ENCODE measurements at regions not wholly inside any gene's neighbourhood (a gene's known extent, or its start where the extent isn't known, plus 50 kb on each side); places are given as distances from the start of the nearest gene placed in this dataset.

GRCh38 chr21:22231013-22231412, 1232.8 kb downstream of the NCAM2 start:
- Histone ChIP-seq H3K9me2 (replicated peaks; ENCODE audit: insufficient read depth, low read length) (no peaks in the 10 kb centered on the region), H3K4me2 (ENCODE audit: low read depth, low read length, poor library complexity, severe bottlenecking) (no peak overlapping the region), H2AFZ (ENCODE audit: low read depth, low read length, severe bottlenecking) (no peak overlapping the region), H3F3A (ENCODE audit: insufficient read depth) (0 out of 2 replicates have a peak, but pooled peaks cover 2% of the 10 kb centered on the region), H3K36me3 (ENCODE audit: low read length) (peaks cover 1% of the 10 kb centered on the region; the same call in 1 of the 2 replicates), H3K4me3 (ENCODE audit: insufficient read depth, low read length, poor library complexity, severe bottlenecking) (no peak overlapping the region), H3K9me3 (ENCODE audit: insufficient read depth, low read length) (no peaks in the 10 kb centered on the region), H3K27me3 (ENCODE audit: low read length) (no peaks in the 10 kb centered on the region), H3K27ac (ENCODE audit: low read depth, low read length) (no peak overlapping the region), H3K9ac (ENCODE audit: low read length) (no peak overlapping the region), H4K20me1 (ENCODE audit: low read depth, low read length) (no peaks in the 10 kb centered on the region), H3K79me2 (ENCODE audit: insufficient read depth, low read length) (no peaks in the 10 kb centered on the region)
- TF ChIP-seq CTCF (IDR thresholded peaks at IDR 0.05; ENCODE audit: insufficient read depth, low read length, poor library complexity, severe bottlenecking) (no peak), EZH2phosphoT487 (conservative IDR thresholded peaks at IDR 0.05; ENCODE audit: low read length) (no peak)

DNA sequence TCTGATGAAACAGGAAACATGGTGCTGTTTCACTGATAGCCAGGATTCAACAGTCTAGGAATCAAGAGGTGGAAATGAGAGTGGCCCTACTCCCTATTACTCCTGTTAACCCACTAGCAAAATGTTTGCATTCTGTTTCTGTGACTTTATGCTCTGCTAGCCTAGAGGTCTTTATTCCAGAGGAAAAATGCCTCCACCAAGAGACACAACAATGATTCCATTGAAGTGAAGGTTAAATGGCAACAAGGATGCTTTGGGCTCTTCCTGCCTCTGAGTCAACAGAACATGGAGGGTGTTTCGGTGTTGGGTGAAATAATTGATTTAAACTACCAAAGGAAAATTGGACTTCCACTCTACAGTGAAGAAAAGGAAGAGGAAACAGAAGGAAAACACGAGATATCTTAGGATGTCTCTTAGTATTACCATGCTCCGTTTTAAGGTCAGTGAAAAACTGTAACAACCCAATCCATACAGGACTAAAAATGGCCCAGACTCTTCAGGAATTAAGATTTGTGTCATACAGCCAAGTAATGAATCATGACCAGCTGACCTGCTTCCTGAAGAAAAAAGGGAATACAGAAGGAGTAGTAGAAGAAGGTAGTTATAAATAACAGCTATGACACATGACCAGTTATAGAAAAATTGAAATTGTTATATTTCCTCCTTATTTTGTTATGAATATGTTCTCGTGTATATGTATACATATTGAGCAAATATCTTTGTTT, 1237.8 kb downstream of the NCAM2 start:
- TF ChIP-seq EZH2phosphoT487 (conservative IDR thresholded peaks at IDR 0.05; ENCODE audit: low read length) (no peak), CTCF (IDR thresholded peaks at IDR 0.05; ENCODE audit: insufficient read depth, low read length, poor library complexity, severe bottlenecking) (no peak)
- Histone ChIP-seq H3K4me3 (ENCODE audit: insufficient read depth, low read length, poor library complexity, severe bottlenecking) (no peak overlapping the region), H3F3A (ENCODE audit: insufficient read depth) (no peaks in the 10 kb centered on the region), H3K9me3 (ENCODE audit: insufficient read depth, low read length) (peaks cover 12% of the 10 kb centered on the region; the same call in 1 of the 2 replicates), H3K27me3 (ENCODE audit: low read length) (no peaks in the 10 kb centered on the region), H3K36me3 (ENCODE audit: low read length) (peaks cover 9% of the 10 kb centered on the region), H3K9me2 (replicated peaks; ENCODE audit: insufficient read depth, low read length) (no peaks in the 10 kb centered on the region), H3K79me2 (ENCODE audit: insufficient read depth, low read length) (no peaks in the 10 kb centered on the region), H4K20me1 (ENCODE audit: low read depth, low read length) (no peaks in the 10 kb centered on the region), H3K9ac (ENCODE audit: low read length) (no peak overlapping the region), H2AFZ (ENCODE audit: low read depth, low read length, severe bottlenecking) (no peak overlapping the region), H3K4me2 (ENCODE audit: low read depth, low read length, poor library complexity, severe bottlenecking) (no peak overlapping the region), H3K27ac (ENCODE audit: low read depth, low read length) (no peak overlapping the region)

DNA sequence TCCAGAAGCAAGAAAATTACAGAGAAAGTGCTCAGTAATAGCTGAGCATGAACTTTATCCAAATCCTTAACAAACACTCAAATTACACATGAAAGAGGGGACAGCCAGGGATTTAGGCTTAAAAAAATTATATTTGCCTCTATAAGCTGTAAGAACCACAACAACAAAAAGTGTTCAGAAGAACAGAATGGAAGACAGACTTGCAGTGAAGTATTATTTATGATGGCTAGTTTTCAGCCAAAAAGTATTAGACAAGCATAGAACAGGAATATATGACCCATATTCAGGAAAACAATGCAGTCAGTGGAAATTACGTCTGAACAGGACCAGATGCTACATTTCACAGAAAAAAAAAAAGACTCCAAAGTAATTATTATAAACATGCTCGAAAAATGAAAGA, 1246.3 kb downstream of the NCAM2 start:
- H3K4me2 ChIP-seq (ENCODE audit: low read depth, low read length, poor library complexity, severe bottlenecking) = no peak overlapping the region
- no peak overlapping the region for H3K4me3 ChIP-seq (ENCODE audit: insufficient read depth, low read length, poor library complexity, severe bottlenecking)
- no peaks in the 10 kb centered on the region for H3K79me2 ChIP-seq (ENCODE audit: insufficient read depth, low read length)
- no peaks in the 10 kb centered on the region for H3K9me3 ChIP-seq (ENCODE audit: insufficient read depth, low read length)
- no peak overlapping the region for H3K9ac ChIP-seq (ENCODE audit: low read length)
- H3F3A ChIP-seq (ENCODE audit: insufficient read depth) = 0 out of 2 replicates have a peak, but pooled peaks cover 7% of the 10 kb centered on the region
- H3K9me2 ChIP-seq (replicated peaks; ENCODE audit: insufficient read depth, low read length) = no peaks in the 10 kb centered on the region
- H3K36me3 ChIP-seq (ENCODE audit: low read length) = peaks cover 4% of the 10 kb centered on the region
- no peaks in the 10 kb centered on the region for H4K20me1 ChIP-seq (ENCODE audit: low read depth, low read length)
- no peaks in the 10 kb centered on the region for H3K27me3 ChIP-seq (ENCODE audit: low read length)
- TF ChIP-seq EZH2phosphoT487 (conservative IDR thresholded peaks at IDR 0.05; ENCODE audit: low read length) = no peak
- TF ChIP-seq CTCF (IDR thresholded peaks at IDR 0.05; ENCODE audit: insufficient read depth, low read length, poor library complexity, severe bottlenecking) = no peak
- no peak overlapping the region for H2AFZ ChIP-seq (ENCODE audit: low read depth, low read length, severe bottlenecking)
- no peak overlapping the region for H3K27ac ChIP-seq (ENCODE audit: low read depth, low read length)
